ENCODE measurements at regions not wholly inside any gene's neighbourhood (a gene's known extent, or its start where the extent isn't known, plus 50 kb on each side); places are given as distances from the start of the nearest gene placed in this dataset.
"Not testable (repeated sequence)": the region's sequence is repeated elsewhere in the genome, so short reads cannot be mapped to it uniquely, and the experiment has no call there.

GRCh38 chr2:9708683-9709538 is 78.1 kb upstream of the YWHAQ start:
- DNase-seq, result no peak

- no peak for DNase-seq
Observed at GRCh38 chr2:9709539-9710285, 78.9 kb upstream of the YWHAQ start.

- DNase-seq, result no peak
Observed at GRCh38 chr2:9710311-9710710, 79.5 kb upstream of the YWHAQ start.

GRCh38 chr2:9712263-9712662 is 81.5 kb upstream of the YWHAQ start:
- DNase-seq, result no peak

GRCh38 chr2:9714630-9715214 is 83.9 kb upstream of the YWHAQ start:
- no peak for DNase-seq

- DNase-seq, result no peak
Observed at GRCh38 chr2:9715238-9715637, 84.4 kb upstream of the YWHAQ start.

- no peak for DNase-seq
Observed at GRCh38 chr2:9717886-9718451, 87.2 kb upstream of the YWHAQ start.

- DNase-seq, result no peak
Observed at GRCh38 chr2:9720352-9721093, 89.7 kb upstream of the YWHAQ start.

- no peak for DNase-seq
Observed at GRCh38 chr2:9721344-9721743, 90.5 kb upstream of the YWHAQ start.

GRCh38 chr2:9722451-9722850 is 91.7 kb upstream of the YWHAQ start:
- no peak for DNase-seq

- no peak for DNase-seq
Observed at GRCh38 chr2:9724565-9724964, 93.8 kb upstream of the YWHAQ start.

- DNase-seq, result no peak
Observed at GRCh38 chr2:9725106-9725505, 94.3 kb upstream of the YWHAQ start.

DNA sequence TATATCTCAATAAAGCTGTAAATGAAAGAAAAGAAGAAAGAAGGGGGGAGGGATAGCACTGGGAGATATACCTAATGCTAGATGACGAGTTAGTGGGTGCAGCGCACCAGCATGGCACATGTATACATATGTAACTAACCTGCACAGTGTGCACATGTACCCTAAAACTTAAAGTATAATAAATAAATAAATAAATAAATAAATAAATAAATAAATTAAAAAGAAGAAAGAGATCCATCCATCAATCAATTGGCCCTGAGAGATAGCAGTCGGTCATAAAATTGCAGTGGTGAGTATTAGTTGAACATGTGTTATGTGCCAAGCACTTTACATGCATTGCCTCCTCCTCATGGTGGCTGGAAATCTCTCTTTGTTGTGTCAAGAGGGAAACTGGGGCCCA is 95.2 kb upstream of the YWHAQ start:
- not testable (repeated sequence) for DNase-seq

DNA sequence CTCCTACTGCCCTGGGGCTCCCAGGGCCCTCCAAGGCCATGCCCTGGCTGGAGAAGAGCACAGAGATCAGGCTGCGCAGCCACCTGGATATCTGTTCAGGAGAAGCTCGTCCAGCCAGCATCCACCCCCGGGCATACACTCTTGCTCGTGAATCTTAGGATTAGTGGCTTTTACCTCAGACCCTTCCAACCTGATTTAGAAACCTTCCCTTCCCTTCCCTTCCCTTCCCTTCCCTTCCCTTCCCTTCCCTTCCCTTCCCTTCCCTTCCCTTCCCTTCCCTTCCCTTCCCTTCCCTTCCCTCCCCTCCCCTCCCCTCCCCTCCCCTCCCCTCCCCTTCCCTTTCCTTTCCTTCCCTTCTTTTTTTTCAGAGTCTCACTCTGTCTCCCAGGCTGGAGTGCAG is 99.7 kb upstream of the YWHAQ start:
- DNase-seq, result not testable (repeated sequence)

GRCh38 chr2:9732824-9733223 is 102.0 kb upstream of the YWHAQ start:
- DNase-seq, result no peak

GRCh38 chr2:9734308-9734707 is 103.5 kb upstream of the YWHAQ start:
- no peak for DNase-seq

DNA sequence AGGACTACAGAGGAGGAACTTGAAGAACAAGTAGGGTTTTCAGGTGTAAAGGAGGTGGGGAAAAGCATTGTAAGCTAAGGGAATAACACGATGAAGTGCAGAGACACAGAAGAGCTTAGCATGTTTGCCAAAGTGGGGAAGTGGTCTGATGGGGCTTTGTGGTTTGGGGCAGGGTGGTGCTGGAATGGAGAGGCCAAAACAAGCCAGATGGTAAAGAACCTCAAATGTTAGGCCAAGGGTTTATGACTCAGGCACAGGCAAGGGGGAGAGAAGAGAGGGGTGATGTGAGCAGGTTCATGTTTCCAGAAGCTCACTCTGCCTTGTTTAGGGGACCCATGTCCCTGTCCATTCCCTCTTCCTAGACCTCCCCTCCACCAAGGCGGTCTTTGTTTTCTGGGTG is 104.5 kb upstream of the YWHAQ start:
- DNase-seq, result no peak

GRCh38 chr2:9736021-9736420 is 105.2 kb upstream of the YWHAQ start:
- no peak for DNase-seq

DNA sequence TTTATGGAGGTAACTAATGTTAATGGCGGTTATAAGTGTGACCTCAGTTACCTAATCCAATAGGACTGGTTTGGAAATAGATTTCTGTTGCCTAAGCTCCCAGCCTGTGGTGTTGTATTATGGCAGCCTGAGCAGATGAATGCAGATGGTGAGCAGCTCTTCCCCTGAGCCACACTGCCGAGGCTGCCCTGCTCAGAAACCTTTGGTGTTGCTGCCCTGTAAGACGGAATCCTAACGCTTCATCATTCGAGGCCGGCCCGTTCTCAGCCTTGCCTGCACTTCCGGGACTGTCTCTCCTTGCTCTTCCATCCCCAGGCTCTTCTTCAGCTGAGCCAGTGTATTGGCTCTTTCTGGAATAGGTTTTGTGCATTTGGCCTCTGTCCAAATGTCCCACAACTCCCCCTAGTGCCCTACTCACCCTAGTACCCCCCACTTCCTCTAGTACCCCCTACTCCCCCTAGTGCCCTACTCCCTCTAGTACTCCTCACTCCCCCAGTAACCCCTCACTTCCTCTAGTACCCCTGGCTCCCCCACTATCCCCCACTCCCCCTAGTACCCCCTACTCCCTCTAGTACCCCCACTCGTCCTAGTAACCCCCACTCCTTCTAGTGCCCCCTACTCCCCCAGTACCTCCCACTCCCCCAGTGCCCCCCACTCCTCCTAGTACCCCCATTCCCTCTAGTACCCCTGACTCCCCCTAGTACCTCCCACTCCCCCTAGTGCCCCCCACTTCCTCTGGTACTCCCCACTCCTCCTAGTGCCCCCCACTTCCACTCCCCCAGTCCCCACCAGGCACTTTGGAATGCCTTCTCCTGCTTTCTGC is 106.0 kb upstream of the TAF1B start:
- DNase-seq, result no peak

GRCh38 chr2:9738062-9738461 is 105.2 kb upstream of the TAF1B start:
- no peak for DNase-seq

GRCh38 chr2:9738535-9739496 is 104.5 kb upstream of the TAF1B start:
- no peak for DNase-seq

Measured in NCI-H446 treated with DMSO at 0.1 percent for 48 hours (cell line).